GM19025 (cell line): ENCODE measurements at regions not wholly inside any gene's neighbourhood (a gene's known extent, or its start where the extent isn't known, plus 50 kb on each side); places are given as distances from the start of the nearest gene placed in this dataset.
"Not testable (repeated sequence)": the region's sequence is repeated elsewhere in the genome, so short reads cannot be mapped to it uniquely, and the experiment has no call there.

ENCODE experiments used
- ATAC-seq: cut with Tn5 transposase; IDR thresholded peaks from one replicate; pipeline ENCODE4 v1.9.1; 2021; ENCODE audit warnings: mild to moderate bottlenecking, low read depth, moderate library complexity; ENCODE audit not compliant: unreplicated experiment

DNA sequence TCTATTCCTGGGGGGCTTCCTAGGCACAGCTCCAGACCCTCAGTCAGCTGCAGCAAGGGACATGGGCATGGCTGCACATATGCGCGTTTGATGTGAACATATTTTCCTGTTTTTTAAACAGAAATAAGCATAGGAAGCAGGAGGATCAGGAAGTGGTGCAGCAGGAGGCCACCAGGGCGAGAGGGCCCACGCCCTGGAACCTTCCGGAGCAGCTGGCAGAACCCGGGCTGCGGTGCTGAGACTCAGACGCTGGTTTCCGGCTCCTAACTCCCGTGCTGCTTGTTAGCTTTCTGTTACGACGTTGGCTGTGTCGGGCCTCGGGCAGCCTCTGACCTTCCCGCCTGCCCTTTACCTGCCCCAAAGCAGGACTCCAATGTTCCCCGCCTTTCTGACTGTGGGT, 5399.5 kb upstream of the TPTE start:
- ATAC-seq, result not testable (repeated sequence)

DNA sequence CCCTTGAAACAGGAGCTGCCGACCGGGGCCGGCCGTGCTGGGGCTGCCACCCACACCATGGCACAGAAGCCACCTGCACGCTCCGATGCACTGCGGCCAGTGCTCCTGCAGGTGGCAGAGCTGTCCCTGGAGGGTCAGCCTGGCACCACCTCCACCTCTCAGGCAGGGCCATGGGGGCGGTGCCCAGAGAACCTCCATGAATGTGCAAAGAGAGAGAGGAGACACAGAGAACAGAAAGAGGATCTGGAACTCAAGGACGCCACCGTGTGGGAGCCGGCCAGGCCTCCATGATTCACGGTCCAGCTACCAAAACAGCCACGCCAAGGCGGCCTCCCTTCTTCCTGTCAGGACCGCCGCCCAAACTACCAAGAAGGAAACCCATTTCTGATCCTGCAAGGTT, 5397.7 kb upstream of the TPTE start:
- ATAC-seq, result peak; percentile 39

GRCh38 chr21:5128261-5128660, 5393.1 kb upstream of the TPTE start:
- peak; percentile 81 for ATAC-seq

GRCh38 chr21:5133824-5134223, 5387.6 kb upstream of the TPTE start:
- ATAC-seq, result not testable (repeated sequence)

GRCh38 chr21:5136406-5136805, 5385.0 kb upstream of the TPTE start:
- not testable (repeated sequence) for ATAC-seq

GRCh38 chr21:5137006-5137405, 5384.4 kb upstream of the TPTE start:
- ATAC-seq, result not testable (repeated sequence)

- not testable (repeated sequence) for ATAC-seq
Observed at GRCh38 chr21:5138687-5139086, 5382.7 kb upstream of the TPTE start.

- ATAC-seq, result not testable (repeated sequence)
Observed at GRCh38 chr21:5139528-5139927, 5381.9 kb upstream of the TPTE start.

GRCh38 chr21:5143011-5143410, 5378.4 kb upstream of the TPTE start:
- ATAC-seq, result not testable (repeated sequence)

DNA sequence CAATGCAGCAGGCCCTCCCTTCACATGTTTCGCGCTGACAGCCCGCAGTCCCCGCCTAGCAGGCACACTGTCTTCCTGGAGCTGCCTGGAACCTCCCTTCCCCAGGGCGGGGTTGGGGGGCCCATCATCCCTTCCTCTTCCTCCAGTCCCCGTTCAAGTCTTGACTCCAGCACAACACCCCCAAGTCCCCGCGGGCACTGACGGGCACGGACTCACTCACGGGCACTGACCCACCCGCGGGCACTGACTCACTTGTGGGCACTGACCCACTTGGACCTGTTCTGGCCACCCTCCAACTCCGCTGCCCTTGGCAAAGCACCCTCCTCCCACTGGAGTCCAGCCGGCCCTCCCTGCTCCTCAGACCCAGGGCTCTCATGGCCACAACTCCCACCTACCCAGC, 5376.7 kb upstream of the TPTE start:
- not testable (repeated sequence) for ATAC-seq

DNA sequence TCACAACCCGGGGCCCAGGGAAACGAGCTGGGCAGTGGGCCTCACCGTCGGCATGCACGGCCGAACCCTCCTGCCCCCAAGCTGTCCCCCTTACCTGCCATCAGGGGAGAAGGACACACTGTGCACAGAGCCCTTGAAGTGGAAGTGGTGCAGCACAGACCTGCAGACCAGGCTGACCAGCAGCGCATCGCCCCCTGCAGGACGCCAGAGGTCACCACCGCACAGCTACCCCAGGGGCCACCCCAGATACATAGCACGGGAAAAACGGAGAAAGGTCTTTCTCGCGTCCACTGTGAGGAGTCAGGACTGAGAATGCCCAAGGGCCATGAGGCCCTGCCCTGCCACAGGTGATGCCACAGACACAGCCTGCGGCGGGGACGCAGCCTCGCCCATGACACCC, 5373.7 kb upstream of the TPTE start:
- not testable (repeated sequence) for ATAC-seq

DNA sequence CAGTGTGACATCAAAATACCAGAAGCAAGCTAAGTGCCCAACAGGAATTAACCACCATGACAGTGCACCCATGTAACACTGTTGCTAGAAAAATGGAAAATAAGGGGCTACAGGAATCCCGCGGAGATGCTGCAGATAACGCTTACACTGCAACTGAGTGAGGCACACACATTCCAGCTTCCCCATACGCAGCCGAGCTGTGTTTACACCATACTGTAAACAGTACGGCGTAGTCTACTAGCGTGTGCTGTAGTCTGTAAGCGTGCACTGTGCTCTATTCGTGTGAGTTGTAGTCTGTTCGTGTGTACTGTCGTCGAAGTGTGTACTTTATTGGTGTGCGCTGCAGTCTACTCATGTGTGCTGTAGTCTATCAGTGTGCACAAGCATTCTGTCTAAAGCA, 5372.2 kb upstream of the TPTE start:
- ATAC-seq, result not testable (repeated sequence)

DNA sequence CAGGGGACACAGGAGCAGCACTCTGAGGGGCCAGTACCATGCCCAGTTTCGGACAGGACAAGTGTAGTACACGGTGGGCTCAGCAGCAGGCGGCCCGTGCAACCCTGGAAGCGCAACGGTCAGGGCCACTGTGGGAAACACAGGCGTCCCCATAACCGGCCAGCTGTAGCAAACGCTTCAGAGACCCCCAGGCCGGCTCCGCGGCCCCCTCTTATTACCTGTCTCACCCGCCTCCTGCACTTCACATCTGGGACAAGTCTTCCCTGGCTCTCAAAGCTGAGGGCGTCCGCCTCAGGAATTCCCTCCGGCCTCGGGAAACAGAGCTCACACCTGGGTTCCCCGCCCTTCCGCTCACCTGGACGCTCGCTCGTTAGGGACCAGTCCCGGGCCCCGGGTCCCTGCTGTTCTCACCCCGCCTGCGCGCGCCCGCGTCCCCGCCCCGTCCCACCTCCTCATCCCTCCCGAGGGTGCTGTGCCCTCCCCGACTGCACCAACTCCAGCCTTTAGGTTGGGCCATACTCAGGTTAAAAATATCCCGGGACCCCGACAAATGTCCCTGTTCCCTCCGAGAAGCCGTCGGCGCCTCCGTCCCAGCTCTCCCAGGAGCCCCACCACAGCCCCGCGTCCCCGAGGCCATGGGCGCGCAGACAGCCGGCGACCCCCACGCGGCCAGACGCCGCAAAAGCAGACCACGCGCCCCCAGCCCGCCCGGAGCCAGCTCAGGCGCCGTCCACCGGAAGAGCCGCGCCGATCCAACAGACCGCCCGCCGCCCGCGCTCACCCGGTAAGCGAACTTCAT, 5367.3 kb upstream of the TPTE start:
- ATAC-seq, result not testable (repeated sequence)

DNA sequence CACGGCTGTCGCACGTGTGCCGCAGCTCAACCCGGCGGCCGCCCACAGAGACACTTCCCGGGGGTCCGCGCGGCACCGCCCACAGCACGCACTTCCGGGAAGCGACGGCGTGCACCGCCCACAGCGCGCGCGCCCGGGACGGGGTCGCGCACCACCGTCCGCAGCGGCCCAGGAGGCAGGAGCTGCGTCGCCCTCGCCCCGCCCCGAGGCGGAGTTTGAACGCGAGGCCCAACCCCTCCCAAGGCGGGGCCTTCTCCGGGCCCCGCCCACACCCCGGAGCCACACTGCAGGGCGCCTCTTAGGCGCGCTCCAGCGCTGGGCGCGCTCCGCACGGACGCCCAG, 5366.8 kb upstream of the TPTE start:
- peak; percentile 98 for ATAC-seq

GRCh38 chr21:5162693-5163574, 5358.4 kb upstream of the TPTE start:
- not testable (repeated sequence) for ATAC-seq

DNA sequence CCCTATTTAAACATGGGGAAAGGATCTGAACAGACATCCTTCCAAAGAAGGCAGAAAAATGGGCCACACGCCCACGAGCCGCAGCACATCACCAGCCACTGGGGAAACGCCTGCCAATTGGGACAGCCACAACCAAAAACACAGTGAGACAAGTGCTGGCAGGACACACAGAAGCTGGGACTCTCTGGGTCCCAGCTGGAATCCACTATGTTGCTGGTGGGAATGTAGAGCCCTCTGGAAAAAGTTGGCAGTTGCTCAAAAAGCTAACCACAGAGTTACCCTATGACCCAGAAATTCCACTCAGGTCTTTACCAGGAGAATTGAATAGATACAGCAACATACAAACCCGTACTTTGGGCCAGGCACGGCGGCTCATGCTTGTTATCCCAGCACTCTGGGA, 5355.6 kb upstream of the TPTE start:
- ATAC-seq, result not testable (repeated sequence)
